ENCODE measurements at regions not wholly inside any gene's neighbourhood (a gene's known extent, or its start where the extent isn't known, plus 50 kb on each side); places are given as distances from the start of the nearest gene placed in this dataset.
"Not testable (repeated sequence)": the region's sequence is repeated elsewhere in the genome, so short reads cannot be mapped to it uniquely, and the experiment has no call there.

GRCh38 chr11:82043316-82043715 lies 690.3 kb downstream of the FAM181B start:
- DNase-seq = no peak

GRCh38 chr11:82041764-82042163 lies 691.9 kb downstream of the FAM181B start:
- DNase-seq = no peak

DNA sequence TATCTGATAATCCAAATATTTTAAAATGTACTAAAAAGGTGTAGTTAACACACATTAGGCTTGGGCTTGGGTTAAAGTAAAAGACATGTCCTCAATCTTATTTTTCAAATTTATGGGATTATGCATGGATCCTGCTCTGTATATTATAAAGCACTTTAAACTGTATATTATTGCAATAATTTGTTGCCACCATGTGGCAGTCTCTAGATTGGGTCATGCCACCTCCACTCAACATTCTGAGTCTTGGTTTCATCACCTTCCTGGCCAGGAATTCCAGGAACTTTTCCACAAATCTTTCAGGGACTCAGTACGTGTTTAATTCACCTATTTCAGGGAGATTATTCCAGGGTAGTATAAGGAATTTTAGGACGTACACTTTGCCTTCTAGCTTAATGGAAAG lies 695.5 kb downstream of the FAM181B start:
- no peak for DNase-seq

- no peak for DNase-seq
Observed at GRCh38 chr11:82034527-82034926, 699.1 kb downstream of the FAM181B start.

DNA sequence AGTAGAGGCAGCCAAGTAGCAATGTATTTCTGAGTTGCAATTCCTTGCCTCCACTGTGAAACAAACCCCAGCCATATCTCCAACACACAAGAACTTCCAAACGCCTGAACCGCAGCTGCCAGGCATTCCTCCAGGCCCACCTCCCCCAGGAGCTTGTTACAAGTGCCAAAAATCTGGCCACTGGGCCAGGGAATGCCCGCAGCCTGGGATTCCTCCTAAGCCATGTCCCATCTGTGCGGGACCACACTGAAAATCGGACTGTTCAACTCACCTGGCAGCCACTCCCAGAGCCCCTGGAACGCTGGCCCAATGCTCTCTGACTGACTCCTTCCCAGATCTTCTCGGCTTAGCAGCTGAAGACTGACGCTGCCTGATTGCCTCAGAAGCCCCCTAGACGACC lies 706.3 kb downstream of the FAM181B start:
- DNase-seq = not testable (repeated sequence)

GRCh38 chr11:82024760-82025159 lies 708.9 kb downstream of the FAM181B start:
- DNase-seq = no peak

DNA sequence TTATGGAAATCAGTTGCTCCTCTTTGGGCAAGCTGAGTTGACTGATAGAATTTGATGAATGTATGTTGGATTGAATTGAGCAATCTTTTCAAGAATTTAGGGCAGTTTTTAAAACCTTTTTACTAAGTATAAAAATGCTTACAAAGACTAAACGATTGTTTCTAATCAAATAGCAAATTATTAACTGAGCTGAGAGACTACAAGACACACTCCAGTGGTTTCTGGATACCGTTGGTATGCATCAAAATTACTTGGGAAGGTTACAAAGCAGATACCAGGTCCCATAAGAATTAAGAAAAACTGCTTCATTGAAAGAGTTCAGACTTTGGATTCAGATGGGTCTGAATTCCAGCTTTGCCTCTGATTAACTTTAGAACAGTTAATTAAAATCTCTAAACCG lies 721.4 kb downstream of the FAM181B start:
- no peak for DNase-seq

- no peak for DNase-seq
Observed at GRCh38 chr11:82009133-82009532, 724.5 kb downstream of the FAM181B start.

GRCh38 chr11:82007521-82007920 lies 726.1 kb downstream of the FAM181B start:
- no peak for DNase-seq

GRCh38 chr11:82004537-82005213 lies 729.0 kb downstream of the FAM181B start:
- no peak for DNase-seq

- DNase-seq = no peak
Observed at GRCh38 chr11:82003671-82004515, 729.8 kb downstream of the FAM181B start.

DNA sequence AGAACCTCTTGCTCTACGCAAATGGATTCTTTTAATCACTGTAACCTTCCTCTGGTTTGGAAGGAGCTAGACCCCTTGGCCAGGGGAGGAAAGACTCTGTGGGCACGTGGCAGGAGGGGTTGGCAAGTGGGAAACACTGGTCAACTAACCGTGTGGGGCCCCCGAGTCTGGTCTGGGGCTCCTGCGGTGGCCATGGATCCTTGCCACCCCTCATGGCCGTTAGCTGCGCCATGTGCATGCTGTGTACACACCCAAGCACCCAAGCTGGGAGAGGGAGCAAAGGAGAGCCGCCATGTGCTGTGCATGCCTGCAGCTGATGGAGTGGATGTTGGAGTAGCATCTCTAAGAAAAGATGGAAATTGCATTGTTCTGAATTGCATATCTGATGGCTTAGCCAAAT lies 730.6 kb downstream of the FAM181B start:
- no peak for DNase-seq

GRCh38 chr11:81995889-81996288 lies 737.8 kb downstream of the FAM181B start:
- no peak for DNase-seq

DNA sequence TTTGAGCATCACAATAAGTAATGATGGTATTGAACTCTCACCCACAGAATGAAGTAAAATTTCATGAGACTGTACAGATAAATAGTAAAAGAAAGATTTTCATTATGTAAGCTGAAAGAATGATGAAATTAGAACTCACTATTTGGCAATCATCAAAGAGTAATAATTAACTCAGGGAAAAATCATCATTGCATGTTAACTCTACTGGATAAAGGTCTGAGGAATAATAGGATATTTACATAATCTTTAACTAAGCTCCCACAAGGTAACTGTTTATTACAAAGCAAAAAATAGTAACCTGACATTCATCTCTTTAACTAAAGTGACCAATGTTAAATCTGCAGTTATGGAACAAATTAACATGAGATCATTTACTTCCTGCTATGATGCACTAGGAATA lies 739.9 kb downstream of the FAM181B start:
- DNase-seq = no peak

- DNase-seq = no peak
Observed at GRCh38 chr11:81990659-81991443, 742.8 kb downstream of the FAM181B start.

DNA sequence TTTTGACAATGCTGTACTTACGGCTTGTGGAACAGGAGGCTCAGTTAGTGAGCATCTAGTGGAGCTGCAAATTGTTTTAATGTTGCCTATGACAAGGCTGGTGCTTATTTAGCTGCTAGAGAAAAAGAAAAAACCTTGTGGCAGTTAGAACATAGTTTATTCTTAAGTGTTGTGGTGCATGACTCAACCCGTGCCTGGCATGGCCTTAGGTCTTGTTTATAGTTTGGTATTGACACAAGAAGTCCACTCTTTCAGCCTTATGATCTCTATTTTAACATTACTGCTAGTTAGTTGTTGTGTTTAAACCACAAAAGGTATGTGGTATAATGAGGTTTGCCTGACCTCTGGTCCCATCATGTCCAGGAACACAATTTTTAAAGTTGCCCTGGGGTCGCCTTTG lies 744.6 kb downstream of the FAM181B start:
- no peak for DNase-seq

DNA sequence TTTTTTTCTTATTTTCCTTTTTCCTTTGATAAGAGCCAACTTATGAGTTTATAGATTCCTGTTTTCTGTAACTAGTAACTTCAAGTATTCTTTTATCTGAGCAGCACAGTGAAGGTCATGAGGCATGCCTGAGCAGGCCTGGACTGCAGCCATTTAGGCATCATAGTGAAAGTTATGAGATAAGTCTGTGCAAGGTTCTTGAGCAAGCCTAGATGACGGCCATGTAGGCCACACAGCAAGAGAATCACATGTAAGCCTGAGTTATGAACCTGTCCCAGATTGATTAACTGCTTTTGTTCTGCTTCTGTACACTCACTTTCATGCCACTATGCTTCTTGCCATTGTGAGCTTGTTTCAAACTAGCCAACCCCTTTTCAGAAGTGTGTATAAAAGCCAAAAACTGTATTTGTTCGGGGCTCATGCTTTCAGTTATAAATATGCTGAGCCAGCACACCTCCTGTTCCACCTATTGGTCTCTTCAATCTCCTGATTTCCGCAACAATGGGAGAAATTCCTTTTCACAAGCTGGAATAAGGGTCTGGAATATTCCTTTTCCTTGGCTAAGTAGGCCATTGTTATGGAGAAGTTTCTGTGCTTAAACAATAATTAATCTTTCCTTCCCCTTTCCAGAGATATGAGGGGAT lies 745.7 kb downstream of the FAM181B start:
- DNase-seq = no peak

GRCh38 chr11:81986556-81987161 lies 747.0 kb downstream of the FAM181B start:
- no peak for DNase-seq

- DNase-seq = no peak
Observed at GRCh38 chr11:81979448-81979847, 754.2 kb downstream of the FAM181B start.

- no peak for DNase-seq
Observed at GRCh38 chr11:81975261-81975900, 758.3 kb downstream of the FAM181B start.

DNA sequence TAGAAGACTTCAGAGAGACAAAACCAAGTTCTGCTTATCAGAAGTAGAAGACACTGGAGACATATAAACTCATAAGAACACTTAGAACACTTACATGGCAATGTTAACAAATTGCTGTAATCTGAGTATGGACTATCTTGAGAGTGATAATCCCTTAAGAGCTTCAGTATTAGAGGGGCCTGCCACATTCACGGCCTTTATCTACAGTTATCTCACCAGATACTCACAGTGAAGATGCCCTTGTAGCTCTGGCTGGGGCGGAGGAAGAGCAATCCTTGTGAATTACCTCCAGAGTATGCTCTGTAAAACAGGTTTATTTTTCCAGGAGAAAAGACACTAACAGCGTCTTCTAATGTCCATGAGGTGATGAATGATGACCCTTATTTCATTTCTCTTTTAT lies 762.8 kb downstream of the FAM181B start:
- DNase-seq = no peak

DNA sequence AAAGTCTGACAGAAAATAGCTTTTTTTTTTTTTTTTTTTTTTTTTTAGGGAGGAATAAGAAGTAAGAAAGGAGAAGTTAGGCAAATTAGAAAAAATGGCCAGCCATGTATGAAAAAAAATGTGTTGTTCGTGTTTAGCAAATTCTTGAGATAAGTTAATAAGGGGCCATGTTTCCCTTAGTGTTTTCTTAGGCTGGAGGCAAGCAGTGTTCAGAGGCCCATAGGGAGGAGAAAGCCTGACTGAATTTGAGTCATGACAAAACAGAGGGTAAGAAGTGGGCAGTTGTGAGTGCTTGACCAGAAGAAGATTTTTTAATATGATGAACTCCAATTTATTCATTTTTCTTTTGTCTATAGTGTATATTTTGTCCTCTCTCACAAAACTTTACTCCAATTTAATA lies 766.4 kb downstream of the FAM181B start:
- no peak for DNase-seq
